Tibial nerve (tissue), 4 donors: ENCODE measurements at regions not wholly inside any gene's neighbourhood (a gene's known extent, or its start where the extent isn't known, plus 50 kb on each side); places are given as distances from the start of the nearest gene placed in this dataset.

Source experiments
- DNase-seq, 2 donors: peaks; one replicate each; pipeline ENCODE4 v3.0.0-alpha.2; 2019; ENCODE audit warnings: low spot score in 2 of 2
- H3K27ac ChIP-seq, 4 donors: fragments of 200-600 bp; sonication (generic) in 3 of 4; one replicate each; pipeline ENCODE4 v1.5.1; 2017 to 2019; ENCODE audit warnings: mild to moderate bottlenecking in 1 of 4
- H3K27me3 ChIP-seq, 2 donors: fragments of 200-600 bp; sonication (generic) in 1 of 2; one replicate each; pipeline versions ENCODE4 v1.5.1 to v1.6.0; 2017 to 2019
- H3K36me3 ChIP-seq, 3 donors: fragments of 200-600 bp; sonication (generic); one replicate each; pipeline ENCODE4 v1.5.1; 2018 to 2019
- H3K4me1 ChIP-seq, 4 donors: fragments of 200-600 bp; sonication (generic) in 3 of 4; one replicate each; pipeline ENCODE4 v1.5.1; 2017 to 2019
- H3K4me3 ChIP-seq, 4 donors: fragments of 200-600 bp; sonication (generic) in 3 of 4; one replicate each; pipeline ENCODE4 v1.5.1; 2017 to 2019; ENCODE audit warnings: mild to moderate bottlenecking in 1 of 4, moderate library complexity in 1 of 4
- H3K9me3 ChIP-seq, 4 donors: fragments of 200-600 bp; sonication (generic) in 3 of 4; one replicate each; pipeline ENCODE4 v1.5.1; 2017 to 2019
- EP300 ChIP-seq, 2 donors: sonication (generic); formaldehyde crosslinking; IDR thresholded peaks; one replicate each; pipeline ENCODE4 v1.6.1; 2017; ENCODE audit warnings: antibody characterized with exemption in 2 of 2, mild to moderate bottlenecking in 1 of 2
- POLR2A ChIP-seq, 2 donors: fragments of 450-650 bp; IDR thresholded peaks; one replicate each; pipeline ENCODE4 v1.6.1; 2017; ENCODE audit warnings: antibody characterized with exemption in 2 of 2, mild to moderate bottlenecking in 2 of 2, moderate library complexity in 2 of 2
- WGBS, 2 donors: methylation state at CpG; one replicate each; pipeline ENCODE4 v1.1.5; 2018; 5-methylcytosine and 5-hydroxymethylcytosine counted together
- TF ChIP-seq, protein P1 (sequence below), 5 experiments: fragments of 200-600 bp in 3 of 5; fragments of 450-650 bp in 2 of 5; sonication (generic) in 3 of 5; IDR thresholded peaks; one replicate each; pipeline ENCODE4 v1.5.1; 2016 to 2019; ENCODE audit warnings: antibody characterized with exemption in 5 of 5, mild to moderate bottlenecking in 3 of 5, moderate library complexity in 2 of 5

DNA sequence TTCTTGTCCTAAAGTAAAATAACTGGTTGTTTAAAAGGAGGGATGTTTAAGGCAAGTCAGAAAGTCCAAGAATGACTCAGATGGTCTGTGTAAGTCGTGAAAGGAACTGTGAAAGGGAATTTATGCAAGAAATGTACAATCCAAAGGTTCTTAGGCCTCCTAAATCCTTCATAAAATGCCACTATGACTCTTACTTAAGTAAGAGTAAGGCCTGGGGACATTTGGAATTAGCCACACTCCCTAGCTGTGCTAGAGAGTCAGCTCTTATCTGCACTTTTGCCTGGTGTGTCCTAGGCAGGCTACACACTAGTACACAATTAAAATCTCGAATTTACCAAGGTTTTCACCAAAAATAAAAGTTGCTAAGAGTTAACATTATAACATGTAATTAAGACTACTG is 686.9 kb downstream of the UQCRFS1 start:
- no peaks in the 10 kb centered on the region for H3K4me1 ChIP-seq
- H3K27ac ChIP-seq, result no peak overlapping the region
- WGBS, 2 donors, result 65 to 66% methylated on average over 2 of the region's 2 CpGs
- no peak for TF ChIP-seq EP300 (IDR thresholded peaks at IDR 0.05)
- TF ChIP-seq, protein P1, sequence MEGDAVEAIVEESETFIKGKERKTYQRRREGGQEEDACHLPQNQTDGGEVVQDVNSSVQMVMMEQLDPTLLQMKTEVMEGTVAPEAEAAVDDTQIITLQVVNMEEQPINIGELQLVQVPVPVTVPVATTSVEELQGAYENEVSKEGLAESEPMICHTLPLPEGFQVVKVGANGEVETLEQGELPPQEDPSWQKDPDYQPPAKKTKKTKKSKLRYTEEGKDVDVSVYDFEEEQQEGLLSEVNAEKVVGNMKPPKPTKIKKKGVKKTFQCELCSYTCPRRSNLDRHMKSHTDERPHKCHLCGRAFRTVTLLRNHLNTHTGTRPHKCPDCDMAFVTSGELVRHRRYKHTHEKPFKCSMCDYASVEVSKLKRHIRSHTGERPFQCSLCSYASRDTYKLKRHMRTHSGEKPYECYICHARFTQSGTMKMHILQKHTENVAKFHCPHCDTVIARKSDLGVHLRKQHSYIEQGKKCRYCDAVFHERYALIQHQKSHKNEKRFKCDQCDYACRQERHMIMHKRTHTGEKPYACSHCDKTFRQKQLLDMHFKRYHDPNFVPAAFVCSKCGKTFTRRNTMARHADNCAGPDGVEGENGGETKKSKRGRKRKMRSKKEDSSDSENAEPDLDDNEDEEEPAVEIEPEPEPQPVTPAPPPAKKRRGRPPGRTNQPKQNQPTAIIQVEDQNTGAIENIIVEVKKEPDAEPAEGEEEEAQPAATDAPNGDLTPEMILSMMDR (IDR thresholded peaks at IDR 0.05), result no peak
- no peak for TF ChIP-seq POLR2A (IDR thresholded peaks at IDR 0.05)
- DNase-seq, result no peak
- H3K9me3 ChIP-seq, result no peaks in the 10 kb centered on the region
- H3K27me3 ChIP-seq, result no peaks in the 10 kb centered on the region
- H3K36me3 ChIP-seq, result no peaks in the 10 kb centered on the region
- H3K4me3 ChIP-seq, result no peak overlapping the region

DNA sequence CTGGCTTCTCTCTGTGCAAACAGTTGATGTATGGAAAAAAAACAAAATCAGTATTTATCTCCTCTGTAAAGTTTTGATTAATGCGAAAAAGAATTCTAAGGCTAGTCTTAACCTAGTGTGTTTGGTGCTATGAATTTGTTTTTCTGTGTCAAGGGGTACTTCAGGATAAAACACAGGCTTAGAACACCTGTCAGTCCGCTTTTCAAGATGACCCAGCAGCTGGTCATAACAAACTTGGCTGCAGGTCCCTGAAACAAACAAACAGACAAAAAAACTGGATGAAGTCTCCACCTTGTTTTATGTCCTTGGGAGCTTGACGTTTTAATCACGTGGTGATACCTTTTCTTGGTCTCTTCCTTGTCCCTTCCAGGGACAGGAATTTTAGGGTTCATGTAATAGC is 689.3 kb downstream of the UQCRFS1 start:
- no peaks in the 10 kb centered on the region for H3K4me1 ChIP-seq
- TF ChIP-seq, protein P1 (IDR thresholded peaks at IDR 0.05), result no peak
- TF ChIP-seq EP300 (IDR thresholded peaks at IDR 0.05), result no peak
- no peak for TF ChIP-seq POLR2A (IDR thresholded peaks at IDR 0.05)
- H3K9me3 ChIP-seq, result no peaks in the 10 kb centered on the region
- H3K27me3 ChIP-seq, result no peaks in the 10 kb centered on the region
- H3K27ac ChIP-seq, result no peak overlapping the region
- H3K4me3 ChIP-seq, result no peak overlapping the region
- H3K36me3 ChIP-seq, result no peaks in the 10 kb centered on the region
- WGBS, 2 donors, result 74 to 78% methylated on average over 4 of the region's 4 CpGs
- DNase-seq, result no peak

DNA sequence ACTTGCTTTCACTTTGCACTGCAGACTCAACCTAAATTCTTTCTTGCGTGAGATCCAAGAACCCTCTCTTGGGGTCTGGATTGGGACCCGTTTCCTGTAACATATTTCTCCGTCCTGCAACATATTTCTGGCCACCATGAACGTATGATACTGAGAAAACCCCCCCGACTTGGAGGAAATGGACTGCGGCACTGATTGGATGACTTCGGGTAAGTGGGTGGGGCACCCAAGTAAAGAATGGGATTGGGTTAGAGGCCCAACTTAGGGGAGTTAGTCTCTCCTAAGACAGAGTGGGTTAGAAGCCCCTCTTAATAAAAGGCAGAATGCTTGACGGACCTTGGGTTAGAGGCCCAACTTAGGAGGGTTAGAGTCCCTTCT is 690.4 kb downstream of the UQCRFS1 start:
- no peak overlapping the region for H3K4me3 ChIP-seq
- no peaks in the 10 kb centered on the region for H3K27me3 ChIP-seq
- 73 to 80% methylated on average over 8 of the region's 8 CpGs for WGBS, 2 donors
- H3K27ac ChIP-seq, result no peak overlapping the region
- no peaks in the 10 kb centered on the region for H3K4me1 ChIP-seq
- no peak for TF ChIP-seq EP300 (IDR thresholded peaks at IDR 0.05)
- TF ChIP-seq, protein P1 (IDR thresholded peaks at IDR 0.05), result no peak
- no peak for TF ChIP-seq POLR2A (IDR thresholded peaks at IDR 0.05)
- no peaks in the 10 kb centered on the region for H3K36me3 ChIP-seq
- no peaks in the 10 kb centered on the region for H3K9me3 ChIP-seq
- DNase-seq, result no peak

DNA sequence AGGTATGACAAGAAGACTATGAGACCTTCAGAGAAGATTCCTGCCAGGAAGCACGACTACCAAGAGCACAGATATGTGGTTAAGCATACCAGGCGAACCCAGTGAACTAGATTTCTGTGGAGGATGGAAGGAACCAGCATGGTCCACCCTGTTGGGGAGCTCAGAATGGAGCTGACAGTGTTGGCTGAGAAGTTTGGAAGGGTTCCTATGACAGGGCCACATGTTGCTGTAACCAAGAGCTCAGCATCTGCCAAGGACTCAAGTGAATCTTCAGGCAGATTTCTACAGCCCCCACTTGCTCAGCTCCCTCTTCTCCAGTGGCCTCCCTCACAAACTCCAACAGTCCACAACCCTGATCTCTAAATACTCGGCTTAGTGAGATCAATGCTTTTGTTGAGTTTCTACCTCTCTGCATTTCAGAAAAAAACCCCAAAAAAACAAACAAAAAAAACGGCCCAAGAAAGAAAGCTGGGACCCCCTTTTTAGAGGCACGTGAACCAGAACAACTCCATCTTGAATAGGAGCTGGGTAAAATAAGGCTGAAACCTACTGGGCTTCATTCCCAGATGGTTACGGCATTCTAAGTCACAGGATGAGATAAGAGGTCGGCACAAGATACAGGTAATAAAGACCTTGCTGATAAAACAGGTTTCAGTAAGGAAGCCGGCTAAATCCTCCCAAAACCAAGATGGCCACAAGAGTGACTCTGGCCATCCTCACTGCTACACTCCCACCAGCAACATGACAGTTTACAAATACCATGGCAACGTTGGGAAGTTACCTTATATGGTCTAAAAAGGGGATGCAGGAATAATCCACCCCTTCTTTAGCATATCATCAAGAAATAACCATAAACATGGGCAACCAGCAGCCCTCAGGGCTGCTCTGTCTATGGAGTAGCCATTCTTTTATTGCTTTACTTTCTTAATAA is 691.1 kb downstream of the UQCRFS1 start:
- no peaks in the 10 kb centered on the region for H3K9me3 ChIP-seq
- 84 to 89% methylated on average over 9 of the region's 9 CpGs for WGBS, 2 donors
- H3K27me3 ChIP-seq, result no peaks in the 10 kb centered on the region
- DNase-seq, result no peak
- no peak overlapping the region for H3K4me3 ChIP-seq
- no peaks in the 10 kb centered on the region for H3K36me3 ChIP-seq
- H3K27ac ChIP-seq, result no peak overlapping the region
- TF ChIP-seq, protein P1 (IDR thresholded peaks at IDR 0.05), result no peak
- no peak for TF ChIP-seq POLR2A (IDR thresholded peaks at IDR 0.05)
- no peak for TF ChIP-seq EP300 (IDR thresholded peaks at IDR 0.05)
- H3K4me1 ChIP-seq, result no peaks in the 10 kb centered on the region

DNA sequence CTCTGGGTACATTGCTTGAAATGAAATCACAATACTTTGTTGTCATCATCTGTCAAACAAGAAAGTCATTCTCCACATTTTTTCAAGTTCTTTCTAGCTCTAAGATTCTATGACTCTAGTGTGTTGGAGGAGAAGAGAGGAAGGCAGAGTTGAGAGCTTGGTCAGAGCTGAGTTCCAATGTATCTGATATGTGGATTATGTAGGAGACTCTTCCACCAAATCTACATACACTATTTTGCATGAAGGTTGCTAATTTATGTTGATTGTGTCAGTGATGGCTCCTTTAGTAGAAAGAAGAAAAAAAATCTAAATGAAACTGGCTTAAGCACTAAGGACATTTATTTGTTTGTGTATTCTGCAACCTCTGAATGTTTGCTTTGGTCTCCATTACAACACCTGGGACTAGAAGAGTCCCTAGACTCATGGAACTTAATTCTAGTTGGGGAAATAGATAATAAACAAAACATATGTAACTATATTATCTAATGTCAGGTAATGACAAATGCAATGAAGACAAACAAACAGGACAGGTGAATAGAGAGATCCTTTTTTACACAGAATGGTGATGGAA is 691.9 kb downstream of the UQCRFS1 start:
- Histone ChIP-seq H3K9me3 (no peaks in the 10 kb centered on the region), H3K27me3 (no peaks in the 10 kb centered on the region), H3K4me3 (no peak overlapping the region), H3K4me1 (no peaks in the 10 kb centered on the region), H3K27ac (no peak overlapping the region), H3K36me3 (no peaks in the 10 kb centered on the region)
- DNase-seq, result no peak
- TF ChIP-seq POLR2A (IDR thresholded peaks at IDR 0.05) (no peak), EP300 (IDR thresholded peaks at IDR 0.05) (no peak)
- TF ChIP-seq, protein P1 (IDR thresholded peaks at IDR 0.05), result no peak
